Epithelial cell of proximal tubule (primary cell): ENCODE measurements at regions not wholly inside any gene's neighbourhood (a gene's known extent, or its start where the extent isn't known, plus 50 kb on each side); places are given as distances from the start of the nearest gene placed in this dataset.

Experiments
- DNase-seq: peaks from one replicate; pipeline ENCODE4 v3.0.0-alpha.2; 2011; ENCODE audit warnings: low read depth
- H3K4me3 ChIP-seq: 2 replicates; pipeline ENCODE4 v1.5.1; 2011; ENCODE audit warnings: low read depth, mild to moderate bottlenecking, low read length
- CTCF ChIP-seq: conservative IDR thresholded peaks from 2 replicates; pipeline ENCODE4 v1.5.1; 2012; ENCODE audit warnings: low read depth, mild to moderate bottlenecking, low read length

GRCh38 chr5:165209101-165209727 is 1703.8 kb downstream of the MAT2B start:
- DNase-seq, result peak; percentile 2
- peak; percentile 72 for TF ChIP-seq CTCF
- H3K4me3 ChIP-seq, result no peak overlapping the region

- DNase-seq, result no peak
- no peak for TF ChIP-seq CTCF
- no peak overlapping the region for H3K4me3 ChIP-seq
Observed at GRCh38 chr5:165224366-165225045, 1719.1 kb downstream of the MAT2B start.

GRCh38 chr5:165227515-165227914 is 1722.1 kb downstream of the MAT2B start:
- no peak for DNase-seq
- no peak overlapping the region for H3K4me3 ChIP-seq
- peak; percentile 21 for TF ChIP-seq CTCF

GRCh38 chr5:165228184-165228583 is 1722.8 kb downstream of the MAT2B start:
- no peak for DNase-seq
- no peak overlapping the region for H3K4me3 ChIP-seq
- TF ChIP-seq CTCF, result no peak

- TF ChIP-seq CTCF, result no peak
- no peak for DNase-seq
- H3K4me3 ChIP-seq, result no peak overlapping the region
Observed at GRCh38 chr5:165231821-165232508, 1726.5 kb downstream of the MAT2B start.

- no peak overlapping the region for H3K4me3 ChIP-seq
- no peak for DNase-seq
- no peak for TF ChIP-seq CTCF
Observed at GRCh38 chr5:165232509-165233028, 1727.2 kb downstream of the MAT2B start.
